GM10266 (cell line): ENCODE measurements at regions not wholly inside any gene's neighbourhood (a gene's known extent, or its start where the extent isn't known, plus 50 kb on each side); places are given as distances from the start of the nearest gene placed in this dataset.

ENCODE experiments used
- DNase-seq: peaks from one replicate; pipeline ENCODE4 v3.0.0; 2012; ENCODE audit errors: extremely low spot score
- CTCF ChIP-seq: IDR thresholded peaks from 2 replicates; pipeline ENCODE4 v1.5.1; 2012; ENCODE audit warnings: mild to moderate bottlenecking, low read depth; ENCODE audit not compliant: control insufficient read depth, insufficient read depth; ENCODE audit errors: missing control alignments

GRCh38 chr5:111676926-111677415 is 80.0 kb downstream of the NREP start:
- no peak for TF ChIP-seq CTCF
- DNase-seq = no peak

GRCh38 chr5:111676466-111676865 is 80.5 kb downstream of the NREP start:
- DNase-seq = no peak

GRCh38 chr5:111675201-111675934 is 81.6 kb downstream of the NREP start:
- TF ChIP-seq CTCF = no peak
- no peak for DNase-seq

More at GRCh38 chr5:111676466-111676865, 80.5 kb downstream of the NREP start:
- TF ChIP-seq CTCF = no peak

GRCh38 chr5:111673891-111674626 is 82.9 kb downstream of the NREP start:
- no peak for TF ChIP-seq CTCF
- DNase-seq = no peak

GRCh38 chr5:111672099-111672498 is 84.9 kb downstream of the NREP start:
- TF ChIP-seq CTCF = no peak
- no peak for DNase-seq

GRCh38 chr5:111670826-111671492 is 86.0 kb downstream of the NREP start:
- DNase-seq = no peak
- no peak for TF ChIP-seq CTCF
